ENCODE measurements at regions not wholly inside any gene's neighbourhood (a gene's known extent, or its start where the extent isn't known, plus 50 kb on each side); places are given as distances from the start of the nearest gene placed in this dataset.

- no peak overlapping the region for H3K4ac ChIP-seq (ENCODE audit: low read depth, low read length)
- dilution Hi-C loops (cut with HindIII; ENCODE audit: low sequenced_read_pairs, unreplicated experiment), result no loop called here
- no TSS peak for BruUV-seq (replicated peaks)
These were observed 599.0 kb downstream of the TRAM1L1 start for GRCh38 chr4:116486401-116486800.

More at GRCh38 chr4:116486401-116486800, 599.0 kb downstream of the TRAM1L1 start:
- H3K4me2 ChIP-seq (ENCODE audit: low read depth, low read length), result no peak overlapping the region
- H2BK15ac ChIP-seq (ENCODE audit: low read depth, low read length), result no peak overlapping the region
- no peak overlapping the region for H2BK5ac ChIP-seq (ENCODE audit: low read depth, low read length, poor library complexity, severe bottlenecking)
- no peak overlapping the region for H3K56ac ChIP-seq (ENCODE audit: extremely low read depth, insufficient read depth, low read length)
- POLR2A ChIA-PET (ENCODE audit: unreplicated experiment), result no interaction called here
- H3K9me3 ChIP-seq (ENCODE audit: control insufficient read depth, insufficient read depth, low read length), result no peaks in the 10 kb centered on the region
- intact Hi-C loops (cut with micrococcal nuclease), result no loop called here
- H4K5ac ChIP-seq (ENCODE audit: low read depth, low read length), result no peak overlapping the region
- no peak overlapping the region for H2BK120ac ChIP-seq (ENCODE audit: low read depth, low read length)
- H3K9me1 ChIP-seq (ENCODE audit: insufficient read depth, low read length), result no peaks in the 10 kb centered on the region
- no peak overlapping the region for H3K18ac ChIP-seq (ENCODE audit: low read depth, low read length)
- no peak overlapping the region for H2AK9ac ChIP-seq (replicated peaks; ENCODE audit: low read depth, low read length, poor library complexity)
- CTCF ChIA-PET, result no interaction called here
- H3K23ac ChIP-seq (ENCODE audit: low read depth, low read length), result no peak overlapping the region
- no peak overlapping the region for H2AFZ ChIP-seq (replicated peaks; ENCODE audit: low read length, poor library complexity)
- H3K14ac ChIP-seq (replicated peaks; ENCODE audit: low read depth, low read length), result no peak overlapping the region
- no peak overlapping the region for H2AK5ac ChIP-seq (ENCODE audit: low read depth, low read length)
- no peaks in the 10 kb centered on the region for H3K4me1 ChIP-seq (ENCODE audit: control insufficient read depth, insufficient read depth, low read length)
- H4K20me1 ChIP-seq (ENCODE audit: insufficient read depth, low read length), result no peaks in the 10 kb centered on the region
- WGBS, 2 experiments (ENCODE audit: extremely low coverage in 2 of 2, insufficient read length in 1 of 2), result no CpG with 5 or more reads among the region's 2 CpGs
- no peak for ATAC-seq (ENCODE audit: low read depth)
- H3K27ac ChIP-seq (ENCODE audit: insufficient read depth, low read length), result no peak overlapping the region
- H4K91ac ChIP-seq (ENCODE audit: insufficient read depth, low read depth, low read length), result no peak overlapping the region
- H3K27me3 ChIP-seq (ENCODE audit: control insufficient read depth, insufficient read depth, low read length), result no peaks in the 10 kb centered on the region
- TF ChIP-seq SMC3 (IDR thresholded peaks at IDR 0.05; ENCODE audit: low read depth, low read length) (no peak), NFE2L2 (IDR thresholded peaks at IDR 0.05; ENCODE audit: low read depth, low read length) (peak; percentile 27; the same call in 1 of the 2 replicates)
- H4K8ac ChIP-seq (ENCODE audit: low read depth in 2 of 2, low read length in 2 of 2), result no peak overlapping the region
- no peaks in the 10 kb centered on the region for H3K79me1 ChIP-seq (ENCODE audit: low read depth in 1 of 2, low read length in 2 of 2)
- no peaks in the 10 kb centered on the region for H3K36me3 ChIP-seq (ENCODE audit: control insufficient read depth, insufficient read depth, low read length)
- H3K9ac ChIP-seq (ENCODE audit: low read depth, low read length), result no peak overlapping the region
- H2BK20ac ChIP-seq (ENCODE audit: low read depth, low read length), result no peak overlapping the region
- in situ Hi-C loops (cut with MboI; ENCODE audit: low sequenced_read_pairs), result no loop called here
- no peak for DNase-seq
- H3K4me3 ChIP-seq (ENCODE audit: insufficient read depth, low read depth, low read length), result no peak overlapping the region

Measured in IMR-90 (cell line).